ENCODE measurements at regions not wholly inside any gene's neighbourhood (a gene's known extent, or its start where the extent isn't known, plus 50 kb on each side); places are given as distances from the start of the nearest gene placed in this dataset.
"Not testable (repeated sequence)": the region's sequence is repeated elsewhere in the genome, so short reads cannot be mapped to it uniquely, and the experiment has no call there.

GRCh38 chr3:191721990-191722389, 261.0 kb downstream of the PYDC2 start:
- TF ChIP-seq POLR2AphosphoS5 (IDR thresholded peaks at IDR 0.05; ENCODE audit: insufficient read depth in 1 of 2, low read depth in 1 of 2) = no peak
- no peak for TF ChIP-seq POLR2A (IDR thresholded peaks at IDR 0.05)
- TF ChIP-seq, protein P1, sequence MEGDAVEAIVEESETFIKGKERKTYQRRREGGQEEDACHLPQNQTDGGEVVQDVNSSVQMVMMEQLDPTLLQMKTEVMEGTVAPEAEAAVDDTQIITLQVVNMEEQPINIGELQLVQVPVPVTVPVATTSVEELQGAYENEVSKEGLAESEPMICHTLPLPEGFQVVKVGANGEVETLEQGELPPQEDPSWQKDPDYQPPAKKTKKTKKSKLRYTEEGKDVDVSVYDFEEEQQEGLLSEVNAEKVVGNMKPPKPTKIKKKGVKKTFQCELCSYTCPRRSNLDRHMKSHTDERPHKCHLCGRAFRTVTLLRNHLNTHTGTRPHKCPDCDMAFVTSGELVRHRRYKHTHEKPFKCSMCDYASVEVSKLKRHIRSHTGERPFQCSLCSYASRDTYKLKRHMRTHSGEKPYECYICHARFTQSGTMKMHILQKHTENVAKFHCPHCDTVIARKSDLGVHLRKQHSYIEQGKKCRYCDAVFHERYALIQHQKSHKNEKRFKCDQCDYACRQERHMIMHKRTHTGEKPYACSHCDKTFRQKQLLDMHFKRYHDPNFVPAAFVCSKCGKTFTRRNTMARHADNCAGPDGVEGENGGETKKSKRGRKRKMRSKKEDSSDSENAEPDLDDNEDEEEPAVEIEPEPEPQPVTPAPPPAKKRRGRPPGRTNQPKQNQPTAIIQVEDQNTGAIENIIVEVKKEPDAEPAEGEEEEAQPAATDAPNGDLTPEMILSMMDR (IDR thresholded peaks at IDR 0.05) = no peak
- intact Hi-C loops (cut with DNase I) = no loop called here
- Histone ChIP-seq H3K4me1 (no peaks in the 10 kb centered on the region), H3K4me3 (no peak overlapping the region), H3K27me3 (no peaks in the 10 kb centered on the region), H3K27ac (no peak overlapping the region), H3K9me3 (no peaks in the 10 kb centered on the region), H3K36me3 (no peaks in the 10 kb centered on the region)
- no peak for DNase-seq (ENCODE audit: extremely low spot score in 2 of 2)

DNA sequence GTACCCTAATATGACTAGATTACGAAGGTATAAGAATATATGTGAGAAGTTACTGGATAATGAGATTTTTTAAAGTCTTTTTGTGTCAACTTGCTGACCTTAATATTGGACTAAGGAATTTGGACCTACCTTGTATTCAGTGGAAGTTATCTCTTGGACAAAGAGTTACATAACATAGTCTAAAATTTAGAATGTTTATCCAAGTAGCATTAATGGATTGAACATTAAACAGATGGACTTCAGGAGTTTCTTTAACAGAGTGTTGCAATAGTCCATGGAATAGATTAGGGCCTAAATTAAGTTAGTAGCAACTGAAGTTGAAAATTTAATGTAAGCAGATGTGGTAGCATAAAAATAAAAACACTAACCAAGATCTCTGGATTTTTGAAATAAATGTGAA, 266.4 kb downstream of the PYDC2 start:
- no peak for DNase-seq (ENCODE audit: extremely low spot score in 2 of 2)
- TF ChIP-seq, protein P1 (IDR thresholded peaks at IDR 0.05) = no peak
- TF ChIP-seq POLR2A (IDR thresholded peaks at IDR 0.05) (no peak), POLR2AphosphoS5 (IDR thresholded peaks at IDR 0.05; ENCODE audit: insufficient read depth in 1 of 2, low read depth in 1 of 2) (no peak)

DNA sequence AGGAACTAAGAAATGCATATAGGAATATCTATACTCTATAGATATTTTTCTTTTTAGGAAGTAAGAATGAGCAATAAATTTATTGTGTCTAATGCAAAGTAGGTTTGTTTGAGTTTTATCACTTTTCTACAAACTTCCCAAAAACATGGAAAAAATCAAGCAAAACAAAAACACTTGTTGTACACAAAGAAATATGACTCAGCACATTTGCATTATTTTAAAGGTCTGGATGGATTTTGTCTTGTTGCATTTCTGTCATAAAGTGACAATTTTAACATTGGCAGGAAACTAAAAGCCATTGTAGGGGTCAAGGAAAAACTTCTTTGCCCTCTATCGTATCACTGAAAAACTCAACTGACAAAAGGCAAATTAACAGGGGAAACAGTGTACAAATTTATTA, 267.2 kb downstream of the PYDC2 start:
- intact Hi-C loops (cut with DNase I) = no loop called here
- TF ChIP-seq, protein P1 (IDR thresholded peaks at IDR 0.05) = no peak
- TF ChIP-seq POLR2A (IDR thresholded peaks at IDR 0.05) (no peak), POLR2AphosphoS5 (IDR thresholded peaks at IDR 0.05; ENCODE audit: insufficient read depth in 1 of 2, low read depth in 1 of 2) (no peak)
- H3K9me3 ChIP-seq = no peaks in the 10 kb centered on the region
- DNase-seq (ENCODE audit: extremely low spot score in 2 of 2) = no peak
- no peak overlapping the region for H3K27ac ChIP-seq
- no peaks in the 10 kb centered on the region for H3K27me3 ChIP-seq
- H3K4me3 ChIP-seq = no peak overlapping the region
- H3K4me1 ChIP-seq = no peaks in the 10 kb centered on the region
- H3K36me3 ChIP-seq = no peaks in the 10 kb centered on the region

More for the DNA sequence above, 266.4 kb downstream of the PYDC2 start:
- intact Hi-C loops (cut with DNase I) = no loop called here
- Histone ChIP-seq H3K4me3 (no peak overlapping the region), H3K4me1 (no peaks in the 10 kb centered on the region), H3K9me3 (no peaks in the 10 kb centered on the region), H3K27ac (no peak overlapping the region), H3K36me3 (no peaks in the 10 kb centered on the region), H3K27me3 (no peaks in the 10 kb centered on the region)

DNA sequence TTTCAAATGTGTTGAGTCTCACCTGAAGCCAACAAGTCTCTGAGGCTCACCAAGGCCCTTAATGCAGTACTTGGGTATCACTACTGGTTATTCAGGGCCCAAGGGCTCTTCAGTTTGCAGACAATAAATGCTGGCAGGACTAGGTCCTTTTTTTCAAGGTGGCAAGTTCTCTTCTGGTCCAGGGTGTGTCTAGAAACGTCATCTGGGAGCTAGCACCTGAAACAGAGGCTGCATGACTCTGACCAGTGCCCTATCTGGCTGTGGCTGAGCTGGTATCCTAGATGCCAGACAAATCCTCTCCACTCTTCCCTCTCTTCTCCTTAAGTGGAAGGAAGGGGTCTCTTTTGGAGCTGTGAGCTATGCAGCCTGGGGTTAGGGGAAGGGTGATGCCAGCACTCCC, 276.8 kb downstream of the PYDC2 start:
- no peak for DNase-seq (ENCODE audit: extremely low spot score in 2 of 2)
- no peak for TF ChIP-seq POLR2AphosphoS5 (IDR thresholded peaks at IDR 0.05; ENCODE audit: insufficient read depth in 1 of 2, low read depth in 1 of 2)
- no peak for TF ChIP-seq POLR2A (IDR thresholded peaks at IDR 0.05)
- TF ChIP-seq, protein P1 (IDR thresholded peaks at IDR 0.05) = no peak
- H3K4me1 ChIP-seq = no peaks in the 10 kb centered on the region
- H3K27ac ChIP-seq = no peak overlapping the region
- no peak overlapping the region for H3K4me3 ChIP-seq
- intact Hi-C loops (cut with DNase I) = no loop called here
- no peaks in the 10 kb centered on the region for H3K36me3 ChIP-seq
- no peaks in the 10 kb centered on the region for H3K9me3 ChIP-seq
- H3K27me3 ChIP-seq = no peaks in the 10 kb centered on the region

DNA sequence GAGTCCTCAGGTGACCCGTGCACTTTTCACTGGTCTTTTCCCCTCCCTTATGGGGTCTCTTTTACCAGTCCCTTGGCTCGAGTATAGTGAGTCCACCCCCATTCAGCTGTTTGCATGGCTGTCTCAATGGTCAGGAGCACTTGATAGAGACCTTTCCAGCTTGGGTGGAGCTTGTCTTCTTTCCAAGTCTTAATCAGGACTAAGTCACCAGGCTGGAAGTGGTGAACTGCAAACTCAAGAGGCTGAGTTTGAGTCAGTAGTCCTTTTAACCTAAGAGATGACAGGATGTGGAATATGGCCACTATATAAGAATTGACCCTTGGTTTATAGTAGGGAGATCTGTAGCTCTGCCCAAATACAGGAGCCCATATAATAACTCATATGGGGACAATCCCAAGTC, 279.7 kb downstream of the PYDC2 start:
- Histone ChIP-seq H3K36me3 (no peaks in the 10 kb centered on the region), H3K9me3 (no peaks in the 10 kb centered on the region), H3K4me3 (no peak overlapping the region), H3K27ac (no peak overlapping the region), H3K27me3 (no peaks in the 10 kb centered on the region), H3K4me1 (no peaks in the 10 kb centered on the region)
- intact Hi-C loops (cut with DNase I) = no loop called here
- DNase-seq (ENCODE audit: extremely low spot score in 2 of 2) = no peak
- TF ChIP-seq, protein P1 (IDR thresholded peaks at IDR 0.05) = no peak
- TF ChIP-seq POLR2A (IDR thresholded peaks at IDR 0.05) = no peak
- TF ChIP-seq POLR2AphosphoS5 (IDR thresholded peaks at IDR 0.05; ENCODE audit: insufficient read depth in 1 of 2, low read depth in 1 of 2) = no peak

DNA sequence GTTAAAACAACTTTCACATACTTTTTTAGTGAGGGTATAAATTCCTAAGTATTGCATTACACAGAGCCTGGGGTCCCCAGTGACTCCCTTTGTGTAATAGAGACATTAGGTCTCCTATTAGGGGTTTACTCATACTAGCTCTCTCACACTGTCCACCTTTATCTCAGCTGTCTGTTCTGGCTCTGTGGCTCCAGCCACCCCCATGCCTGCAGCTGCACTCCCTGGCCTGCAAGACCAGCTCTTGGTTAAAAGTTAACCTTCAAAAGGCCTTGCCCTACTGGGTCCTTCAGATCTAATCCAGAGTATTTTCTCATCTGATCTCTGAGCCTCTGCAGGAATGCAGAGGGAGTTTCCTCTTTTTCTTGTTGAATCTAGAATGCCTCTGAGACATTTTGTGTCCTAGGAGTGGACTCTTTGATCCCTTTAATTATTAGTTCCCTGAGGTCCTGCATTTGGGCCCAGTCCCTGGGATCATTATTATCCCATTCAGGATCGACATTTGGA, 280.9 kb downstream of the PYDC2 start:
- H3K27me3 ChIP-seq, H3K4me1 ChIP-seq, H3K9me3 ChIP-seq: not testable (repeated sequence)

More for the DNA sequence above, 280.9 kb downstream of the PYDC2 start:
- intact Hi-C loops (cut with DNase I); DNase-seq (ENCODE audit: extremely low spot score in 2 of 2); H3K27ac ChIP-seq; H3K4me3 ChIP-seq; H3K36me3 ChIP-seq: not testable (repeated sequence)

Measured in vagina (tissue), 2 donors.